NCI-H82 treated with DMSO at 0.1 percent for 48 hours (cell line): ENCODE measurements at regions not wholly inside any gene's neighbourhood (a gene's known extent, or its start where the extent isn't known, plus 50 kb on each side); places are given as distances from the start of the nearest gene placed in this dataset.
"Not testable (repeated sequence)": the region's sequence is repeated elsewhere in the genome, so short reads cannot be mapped to it uniquely, and the experiment has no call there.

Experiments
- DNase-seq: peaks from one replicate; lab custom pipeline; 2025; ENCODE audit not compliant: unreplicated experiment; lab: John Stamatoyannopoulos, UW

DNA sequence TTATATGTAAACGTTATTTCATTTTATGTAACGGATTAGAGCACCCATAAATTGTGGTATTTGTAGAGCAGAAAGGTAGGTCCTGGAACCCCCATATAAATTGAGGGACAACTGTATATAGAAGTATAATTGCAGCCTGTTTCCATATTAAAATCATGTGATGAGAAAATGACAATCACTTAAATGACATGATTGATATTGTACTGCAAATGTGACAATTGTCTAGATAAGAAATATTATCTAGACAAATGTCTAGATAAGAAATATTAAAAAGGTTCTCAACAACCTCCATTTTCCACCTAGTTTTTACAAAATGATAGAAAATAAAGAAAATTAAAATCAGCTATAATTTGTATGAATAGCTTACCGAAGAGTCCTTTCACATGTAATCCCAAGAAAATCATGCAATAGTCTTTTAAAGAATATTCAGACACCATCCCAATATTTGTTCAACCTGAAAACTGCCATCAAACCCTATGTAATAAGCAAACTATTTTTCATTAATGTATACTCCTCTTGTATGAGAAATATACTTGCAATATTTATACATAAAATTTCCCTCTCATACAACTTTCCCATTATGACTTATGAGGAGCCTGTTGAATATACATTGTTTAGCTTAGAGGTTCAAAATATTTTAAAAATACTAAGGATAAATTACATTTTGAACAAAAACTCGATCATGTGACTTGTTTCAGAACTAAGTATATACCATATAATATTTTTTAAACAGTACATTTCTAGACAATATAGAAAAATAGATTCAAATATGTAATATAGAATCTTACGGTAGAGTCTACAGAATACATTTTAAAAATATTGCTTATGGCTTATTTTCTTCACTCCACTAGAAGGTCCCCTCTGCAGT lies 153.2 kb downstream of the CRPPA start:
- DNase-seq, result no peak

DNA sequence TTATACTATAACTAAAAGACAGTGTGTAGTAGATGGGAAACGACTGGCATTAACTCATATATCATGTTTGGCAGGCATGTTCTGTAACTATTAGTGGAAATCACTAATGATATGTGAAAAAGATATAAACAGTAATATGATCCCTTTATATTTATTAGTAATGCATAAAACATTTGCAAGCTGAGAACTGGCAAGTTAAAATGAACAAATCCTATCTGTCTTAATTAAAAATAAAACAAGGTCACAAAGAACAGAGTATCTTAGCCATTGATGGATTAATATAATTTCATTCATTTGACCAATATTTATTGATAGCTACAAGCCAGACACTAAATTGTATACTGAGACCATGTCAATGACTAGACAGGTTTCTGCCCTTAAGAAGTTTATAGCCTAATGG lies 154.5 kb downstream of the CRPPA start:
- DNase-seq, result no peak

- DNase-seq, result not testable (repeated sequence)
Measured at GRCh38 chr7:16266470-16266869, 154.9 kb downstream of the CRPPA start.

DNA sequence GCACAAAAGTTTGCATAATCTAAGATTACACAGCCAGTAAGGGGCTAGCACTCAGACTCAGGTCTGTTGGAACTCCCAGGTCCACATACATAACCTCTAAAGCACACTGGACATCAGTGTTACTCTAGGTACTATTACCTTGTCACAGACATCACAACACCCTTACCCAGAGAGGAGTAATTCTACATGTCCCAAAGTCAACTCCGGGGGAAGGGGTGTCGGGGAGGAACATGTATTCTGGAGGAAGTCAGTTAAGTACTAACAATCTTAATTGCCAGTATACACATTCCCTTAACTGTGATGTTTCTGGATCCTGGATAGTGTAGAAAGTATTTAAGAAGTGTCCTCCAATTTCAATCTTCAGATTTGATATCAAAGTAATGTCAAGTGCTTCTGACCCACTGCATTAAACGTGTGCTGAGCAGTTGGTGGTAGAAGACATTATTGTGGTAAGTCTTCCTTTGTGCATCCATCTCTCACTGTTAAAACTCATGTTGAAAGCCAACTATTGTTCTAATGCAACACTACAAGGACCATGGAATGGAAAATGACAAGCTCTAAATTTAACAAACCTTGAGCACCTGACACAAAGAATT lies 155.4 kb downstream of the CRPPA start:
- no peak for DNase-seq

DNA sequence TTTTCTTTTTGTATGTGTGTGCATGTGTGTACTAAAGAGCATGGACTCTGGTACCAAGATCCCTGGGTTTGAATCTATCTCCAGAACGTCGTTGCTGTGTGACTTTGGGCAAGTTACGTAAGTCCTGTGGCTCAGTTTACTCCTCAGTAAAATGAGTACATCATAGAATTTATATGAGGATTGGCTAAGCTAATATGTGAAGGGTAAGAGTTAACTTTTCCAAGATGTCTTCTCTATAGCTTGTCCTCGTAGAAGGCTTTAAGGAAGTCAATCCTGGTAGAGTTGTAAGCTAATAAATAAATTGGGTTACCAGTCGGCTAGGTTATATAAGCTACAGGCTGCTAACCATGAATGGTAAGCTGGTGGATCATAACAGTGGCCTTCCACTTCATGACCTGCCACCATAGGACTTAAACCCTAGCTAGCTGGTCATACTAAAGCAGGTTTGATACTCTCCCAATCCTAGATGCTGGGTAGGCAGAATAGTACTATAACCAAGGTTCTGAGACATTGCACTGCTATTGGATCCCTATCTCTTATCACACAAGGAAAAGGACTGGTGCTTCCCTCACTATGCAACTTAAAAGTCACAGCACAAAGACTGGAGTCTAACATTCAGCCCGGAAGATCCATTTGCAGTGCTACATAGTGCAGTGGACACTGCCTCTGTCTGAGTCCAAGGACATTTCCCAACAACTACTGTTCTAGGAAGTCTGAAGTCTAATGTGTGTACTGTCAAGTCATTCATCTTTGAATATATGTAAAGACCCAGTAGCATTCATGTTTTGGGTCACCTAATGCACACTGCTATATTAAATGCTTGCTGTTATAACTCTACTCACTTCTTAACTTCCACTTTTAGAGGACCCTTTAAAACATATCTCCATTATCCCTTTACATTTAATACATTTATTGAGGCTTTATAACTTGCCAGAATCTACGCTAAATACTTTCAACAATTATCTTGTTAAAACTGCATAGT lies 156.2 kb downstream of the CRPPA start:
- no peak for DNase-seq

GRCh38 chr7:16264036-16264819 lies 157.1 kb downstream of the CRPPA start:
- DNase-seq, result no peak

GRCh38 chr7:16263377-16263776 lies 158.0 kb downstream of the CRPPA start:
- DNase-seq, result not testable (repeated sequence)

DNA sequence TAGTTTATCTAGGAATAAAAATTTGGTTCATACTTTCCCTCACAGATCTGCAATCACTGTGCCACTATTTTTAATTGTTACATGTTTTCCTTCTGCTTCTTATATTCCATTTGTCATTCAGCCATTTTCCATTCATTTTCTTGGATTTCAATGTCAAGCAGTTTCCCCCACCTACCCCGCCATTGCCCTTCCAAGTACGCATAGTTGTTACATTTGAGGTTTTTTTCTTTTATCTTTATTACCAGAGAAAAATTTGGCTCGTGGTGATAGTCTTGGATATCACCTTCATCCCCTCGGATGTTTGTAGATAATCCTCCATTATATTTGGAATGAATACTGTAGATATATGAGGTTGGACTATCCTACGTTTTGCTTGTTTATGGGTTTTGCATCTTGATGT lies 159.7 kb downstream of the CRPPA start:
- DNase-seq, result no peak

GRCh38 chr7:16261100-16261499 lies 160.2 kb downstream of the CRPPA start:
- DNase-seq, result no peak

- DNase-seq, result no peak
Measured at GRCh38 chr7:16260236-16260728, 161.1 kb downstream of the CRPPA start.

DNA sequence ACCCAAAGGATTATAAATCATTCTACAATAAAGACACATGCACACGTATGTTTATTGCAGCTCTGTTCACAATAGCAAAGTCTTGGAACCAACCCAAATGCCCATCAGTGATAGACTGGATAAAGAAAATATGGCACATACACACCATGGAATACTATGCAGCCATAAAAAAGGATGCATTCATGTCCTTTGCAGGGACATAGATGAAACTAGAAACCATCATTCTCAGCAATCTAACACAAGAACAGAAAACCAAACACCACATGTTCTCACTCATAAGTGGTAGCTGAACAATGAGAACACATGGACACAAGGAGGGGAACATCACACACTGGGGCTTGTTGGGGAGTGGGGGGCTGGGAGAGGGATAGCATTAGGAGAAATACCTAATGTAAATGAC lies 164.9 kb downstream of the CRPPA start:
- not testable (repeated sequence) for DNase-seq

GRCh38 chr7:16255952-16256351 lies 165.4 kb downstream of the CRPPA start:
- DNase-seq, result not testable (repeated sequence)

DNA sequence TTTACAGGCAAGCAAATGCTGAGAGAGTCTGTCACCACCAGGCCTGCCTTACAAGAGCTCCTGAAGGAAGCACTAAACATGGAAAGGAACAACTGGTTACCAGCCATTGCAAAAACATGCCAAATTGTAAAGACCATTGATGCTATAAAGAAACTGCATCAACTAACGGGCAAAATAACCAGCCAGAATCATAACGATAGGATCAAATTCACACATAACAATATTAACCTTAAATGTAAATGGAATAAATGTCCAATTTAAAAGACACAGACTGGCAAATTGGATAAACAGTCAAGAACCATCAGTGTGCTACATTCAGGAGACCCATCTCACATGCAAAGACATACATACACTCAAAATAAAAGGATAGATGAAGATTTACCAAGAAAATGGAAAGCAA lies 170.7 kb downstream of the CRPPA start:
- not testable (repeated sequence) for DNase-seq

DNA sequence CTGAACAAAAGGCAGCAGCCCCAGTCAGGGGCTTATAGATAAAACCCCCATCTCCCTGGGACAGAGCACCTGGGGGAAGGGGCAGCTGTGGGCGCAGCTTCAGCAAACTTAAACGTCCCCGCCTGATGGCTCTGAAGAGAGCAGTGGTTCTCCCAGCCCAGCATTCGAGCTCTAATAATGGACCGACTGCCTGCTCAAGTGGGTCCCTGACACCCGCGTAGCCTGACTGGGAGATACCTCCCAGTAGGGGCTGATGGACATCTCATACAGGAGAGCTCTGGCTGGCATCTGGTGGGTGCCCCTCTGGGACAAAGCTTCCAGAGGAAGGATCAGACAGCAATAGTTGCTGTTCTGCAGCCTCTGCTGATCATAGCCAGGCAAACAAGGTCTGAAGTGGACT lies 172.1 kb downstream of the CRPPA start:
- DNase-seq, result not testable (repeated sequence)

DNA sequence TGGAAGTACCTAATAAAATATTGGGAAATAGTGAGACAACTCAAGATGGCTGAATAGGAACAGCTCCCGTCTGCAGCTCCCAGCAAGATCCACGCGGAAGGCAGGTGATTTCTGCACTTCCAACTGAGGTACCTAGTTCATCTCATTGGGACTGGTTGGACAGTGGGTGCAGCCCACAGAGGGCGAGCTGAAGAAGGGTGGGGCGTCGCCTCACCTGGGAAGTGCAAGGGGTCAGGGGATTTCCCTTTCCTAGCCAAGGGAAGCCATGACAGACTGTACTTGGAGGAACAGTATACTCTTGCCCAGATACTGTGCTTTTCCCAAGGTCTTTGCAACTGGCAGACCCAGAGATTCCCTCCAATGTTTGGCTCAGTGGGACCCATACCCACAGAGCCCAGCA lies 172.8 kb downstream of the CRPPA start:
- DNase-seq, result not testable (repeated sequence)

DNA sequence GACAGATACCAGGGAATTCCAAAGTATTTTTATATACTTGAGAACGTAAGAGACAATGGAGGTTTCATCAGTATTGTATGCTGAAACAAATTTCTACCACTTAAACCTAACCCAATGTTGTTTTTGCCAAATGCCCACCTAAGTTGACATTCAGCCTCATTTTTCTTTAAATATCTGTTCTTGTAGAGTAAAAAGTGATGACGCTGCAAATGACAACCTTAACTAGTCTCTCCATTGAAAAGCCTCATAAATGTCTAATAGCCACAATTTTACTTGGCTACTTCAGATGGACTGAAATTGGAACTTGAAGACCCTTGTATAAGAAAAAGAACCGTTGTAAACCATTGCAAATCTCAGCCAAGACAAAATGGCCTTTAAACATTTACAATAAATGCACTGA lies 176.9 kb downstream of the CRPPA start:
- no peak for DNase-seq

DNA sequence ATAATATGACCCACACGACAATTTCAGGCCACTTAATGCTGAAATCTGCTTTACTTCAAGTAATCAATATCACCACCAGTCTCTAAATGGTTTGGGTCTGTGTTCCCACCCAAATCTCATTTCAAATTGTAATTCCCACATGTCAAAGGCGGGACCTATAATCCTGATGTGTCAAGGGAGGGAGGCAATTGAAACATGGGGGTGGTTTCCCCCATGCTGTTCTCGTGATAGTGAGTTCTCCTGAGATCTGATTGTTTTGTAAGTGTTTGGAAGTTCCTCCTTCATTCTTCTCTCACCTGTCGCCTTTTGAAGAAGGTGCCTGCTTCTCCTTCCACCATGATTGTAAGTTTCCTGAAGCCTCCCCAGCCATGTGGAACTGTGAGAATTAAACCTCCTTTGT lies 178.4 kb downstream of the CRPPA start:
- no peak for DNase-seq

GRCh38 chr7:16241017-16241416 lies 180.3 kb downstream of the CRPPA start:
- no peak for DNase-seq

DNA sequence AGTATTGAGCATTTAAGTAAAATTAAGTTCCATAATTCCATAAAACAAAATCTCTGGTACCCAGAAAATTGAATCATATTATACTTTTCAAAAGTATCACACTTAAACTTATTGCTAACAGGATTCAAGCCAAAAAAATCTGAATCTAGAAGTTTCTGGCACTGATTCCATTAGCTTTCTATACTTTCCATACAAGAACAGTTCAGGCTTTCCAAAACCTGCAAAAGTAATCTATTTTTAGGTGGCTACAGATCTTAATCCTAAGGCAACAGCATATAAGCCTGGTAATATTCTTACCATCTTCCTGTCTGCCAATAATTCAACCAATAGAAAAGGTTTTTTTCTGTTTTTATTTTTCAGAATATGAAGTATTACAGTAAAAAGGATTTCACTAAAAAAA lies 185.0 kb downstream of the CRPPA start:
- DNase-seq, result no peak
